Breast epithelium (tissue), 3 donors: ENCODE measurements at regions not wholly inside any gene's neighbourhood (a gene's known extent, or its start where the extent isn't known, plus 50 kb on each side); places are given as distances from the start of the nearest gene placed in this dataset.

Source experiments
- POLR2A ChIP-seq: fragments of 450-650 bp; IDR thresholded peaks from one replicate; pipeline ENCODE4 v1.6.1; 2016; ENCODE audit warnings: antibody characterized with exemption, mild to moderate bottlenecking, moderate library complexity
- POLR2AphosphoS5 ChIP-seq, 3 donors: sonication (generic); formaldehyde crosslinking; IDR thresholded peaks; one replicate each; pipeline ENCODE4 v1.6.1; 2017; ENCODE audit warnings: antibody characterized with exemption in 3 of 3
- TF ChIP-seq, protein P1 (sequence below), 3 donors: fragments of 450-650 bp; IDR thresholded peaks; one replicate each; pipeline ENCODE4 v1.5.1; 2016 to 2017; ENCODE audit warnings: antibody characterized with exemption in 3 of 3, mild to moderate bottlenecking in 3 of 3, moderate library complexity in 3 of 3

- TF ChIP-seq, protein P1, sequence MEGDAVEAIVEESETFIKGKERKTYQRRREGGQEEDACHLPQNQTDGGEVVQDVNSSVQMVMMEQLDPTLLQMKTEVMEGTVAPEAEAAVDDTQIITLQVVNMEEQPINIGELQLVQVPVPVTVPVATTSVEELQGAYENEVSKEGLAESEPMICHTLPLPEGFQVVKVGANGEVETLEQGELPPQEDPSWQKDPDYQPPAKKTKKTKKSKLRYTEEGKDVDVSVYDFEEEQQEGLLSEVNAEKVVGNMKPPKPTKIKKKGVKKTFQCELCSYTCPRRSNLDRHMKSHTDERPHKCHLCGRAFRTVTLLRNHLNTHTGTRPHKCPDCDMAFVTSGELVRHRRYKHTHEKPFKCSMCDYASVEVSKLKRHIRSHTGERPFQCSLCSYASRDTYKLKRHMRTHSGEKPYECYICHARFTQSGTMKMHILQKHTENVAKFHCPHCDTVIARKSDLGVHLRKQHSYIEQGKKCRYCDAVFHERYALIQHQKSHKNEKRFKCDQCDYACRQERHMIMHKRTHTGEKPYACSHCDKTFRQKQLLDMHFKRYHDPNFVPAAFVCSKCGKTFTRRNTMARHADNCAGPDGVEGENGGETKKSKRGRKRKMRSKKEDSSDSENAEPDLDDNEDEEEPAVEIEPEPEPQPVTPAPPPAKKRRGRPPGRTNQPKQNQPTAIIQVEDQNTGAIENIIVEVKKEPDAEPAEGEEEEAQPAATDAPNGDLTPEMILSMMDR (IDR thresholded peaks at IDR 0.05): no peak
- TF ChIP-seq POLR2AphosphoS5 (IDR thresholded peaks at IDR 0.05) (no peak), POLR2A (no peak)
Measured at GRCh38 chr3:117550766-117551165, 841.2 kb downstream of the TUSC7 start.
